ENCODE measurements at regions not wholly inside any gene's neighbourhood (a gene's known extent, or its start where the extent isn't known, plus 50 kb on each side); places are given as distances from the start of the nearest gene placed in this dataset.

DNA sequence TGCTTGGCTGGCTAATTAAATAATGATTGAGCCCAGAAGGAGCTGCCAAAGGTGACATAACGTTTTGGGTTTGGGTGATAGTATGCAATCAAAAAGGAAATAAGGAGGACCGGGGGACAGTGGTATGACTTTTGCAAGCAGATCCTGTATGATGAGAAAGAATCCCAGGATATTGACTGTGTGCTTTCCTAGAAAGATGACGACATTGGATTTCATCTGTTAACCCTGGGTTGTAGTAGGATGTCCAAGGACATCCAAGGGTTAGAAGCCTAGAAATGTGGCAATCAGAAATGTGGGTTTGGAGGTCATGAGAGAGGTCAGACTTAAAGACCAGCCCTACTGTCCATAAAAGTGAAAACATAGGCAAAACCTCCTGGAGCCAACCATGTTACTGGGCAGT, 50.3 kb upstream of the HMHB1 start:
- Histone ChIP-seq H3K9me3 (ENCODE audit: control insufficient read depth, insufficient read depth, low read depth, low read length) (no peaks in the 10 kb centered on the region), H3K27ac (ENCODE audit: low read length) (no peak overlapping the region), H3K36me3 (ENCODE audit: control insufficient read depth, insufficient read depth, low read length) (no peaks in the 10 kb centered on the region), H3K4me1 (ENCODE audit: control insufficient read depth, insufficient read depth, low read length) (no peaks in the 10 kb centered on the region), H3K27me3 (ENCODE audit: control insufficient read depth, insufficient read depth, low read length) (no peaks in the 10 kb centered on the region), H3K4me3 (ENCODE audit: low read depth in 2 of 2, low read length in 2 of 2) (no peak overlapping the region)
- DNase-seq (ENCODE audit: low read depth, low spot score) (no peak), ATAC-seq (no peak)
- no peak for TF ChIP-seq TCF7L2 (IDR thresholded peaks at IDR 0.05; ENCODE audit: low read depth, low read length)
- TF ChIP-seq, protein P1, sequence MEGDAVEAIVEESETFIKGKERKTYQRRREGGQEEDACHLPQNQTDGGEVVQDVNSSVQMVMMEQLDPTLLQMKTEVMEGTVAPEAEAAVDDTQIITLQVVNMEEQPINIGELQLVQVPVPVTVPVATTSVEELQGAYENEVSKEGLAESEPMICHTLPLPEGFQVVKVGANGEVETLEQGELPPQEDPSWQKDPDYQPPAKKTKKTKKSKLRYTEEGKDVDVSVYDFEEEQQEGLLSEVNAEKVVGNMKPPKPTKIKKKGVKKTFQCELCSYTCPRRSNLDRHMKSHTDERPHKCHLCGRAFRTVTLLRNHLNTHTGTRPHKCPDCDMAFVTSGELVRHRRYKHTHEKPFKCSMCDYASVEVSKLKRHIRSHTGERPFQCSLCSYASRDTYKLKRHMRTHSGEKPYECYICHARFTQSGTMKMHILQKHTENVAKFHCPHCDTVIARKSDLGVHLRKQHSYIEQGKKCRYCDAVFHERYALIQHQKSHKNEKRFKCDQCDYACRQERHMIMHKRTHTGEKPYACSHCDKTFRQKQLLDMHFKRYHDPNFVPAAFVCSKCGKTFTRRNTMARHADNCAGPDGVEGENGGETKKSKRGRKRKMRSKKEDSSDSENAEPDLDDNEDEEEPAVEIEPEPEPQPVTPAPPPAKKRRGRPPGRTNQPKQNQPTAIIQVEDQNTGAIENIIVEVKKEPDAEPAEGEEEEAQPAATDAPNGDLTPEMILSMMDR (IDR thresholded peaks at IDR 0.05) = no peak
- BruUV-seq (replicated peaks) = no TSS peak
- ChIA-PET POLR2A (no interaction called here), CTCF (no interaction called here)
- intact Hi-C loops (cut with micrococcal nuclease; ENCODE audit: unreplicated experiment) = no loop called here
- in situ Hi-C loops (cut with HindIII; ENCODE audit: low pct_unique_long_range_greater_than_20kb, low sequenced_read_pairs) = no loop called here

DNA sequence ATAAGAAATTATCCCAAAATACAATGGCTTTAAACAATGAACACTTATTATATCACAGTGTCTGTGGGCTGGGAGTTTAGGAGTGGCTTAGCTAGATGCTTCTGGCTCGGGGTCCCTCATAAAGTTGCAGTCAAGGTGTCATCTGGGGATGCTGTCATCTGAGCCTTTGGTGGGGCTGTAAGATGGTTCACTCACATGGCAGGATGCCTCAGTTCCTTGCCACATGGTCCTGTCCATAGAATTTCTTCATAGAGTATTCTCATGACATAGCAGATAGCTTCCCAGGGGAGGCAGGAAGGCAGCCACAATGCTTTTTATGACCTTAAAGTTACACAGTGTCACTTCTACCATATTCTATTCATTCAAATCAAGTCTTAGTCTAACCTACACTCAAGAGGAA, 51.2 kb upstream of the HMHB1 start:
- no peaks in the 10 kb centered on the region for H3K4me1 ChIP-seq (ENCODE audit: control insufficient read depth, insufficient read depth, low read length)
- no peak for ATAC-seq
- DNase-seq (ENCODE audit: low read depth, low spot score) = no peak
- H3K9me3 ChIP-seq (ENCODE audit: control insufficient read depth, insufficient read depth, low read depth, low read length) = no peaks in the 10 kb centered on the region
- no peaks in the 10 kb centered on the region for H3K36me3 ChIP-seq (ENCODE audit: control insufficient read depth, insufficient read depth, low read length)
- no peaks in the 10 kb centered on the region for H3K27me3 ChIP-seq (ENCODE audit: control insufficient read depth, insufficient read depth, low read length)
- H3K27ac ChIP-seq (ENCODE audit: low read length) = no peak overlapping the region
- BruUV-seq (replicated peaks) = no TSS peak
- in situ Hi-C loops (cut with HindIII; ENCODE audit: low pct_unique_long_range_greater_than_20kb, low sequenced_read_pairs) (no loop called here), intact Hi-C loops (cut with micrococcal nuclease; ENCODE audit: unreplicated experiment) (no loop called here)
- no peak for TF ChIP-seq SIN3A (IDR thresholded peaks at IDR 0.05; ENCODE audit: borderline replicate concordance, insufficient read depth, low read depth, low read length)
- CTCF ChIA-PET = no interaction called here
- POLR2A ChIA-PET = no interaction called here
- no peak overlapping the region for H3K4me3 ChIP-seq (ENCODE audit: low read depth in 2 of 2, low read length in 2 of 2)

DNA sequence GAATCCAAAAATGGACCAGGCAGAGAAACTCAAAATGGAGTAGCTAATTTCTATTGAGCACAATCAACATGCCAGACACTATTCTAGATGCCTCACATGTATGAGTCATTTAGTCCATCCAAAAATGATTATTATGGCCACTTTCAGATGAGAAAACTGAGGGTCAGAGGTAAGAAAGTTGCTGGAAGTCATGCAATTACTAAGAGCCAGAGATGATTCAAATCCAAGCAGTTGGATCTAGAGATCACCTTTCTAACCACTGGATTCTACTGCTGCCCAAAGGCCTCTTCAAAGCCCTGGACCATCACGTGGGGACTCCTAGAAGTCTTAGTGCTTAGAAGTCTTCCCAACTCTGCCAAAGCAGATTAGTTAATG, 51.8 kb upstream of the HMHB1 start:
- intact Hi-C loops (cut with micrococcal nuclease; ENCODE audit: unreplicated experiment) = no loop called here
- no peak for ATAC-seq
- TF ChIP-seq, protein P2, sequence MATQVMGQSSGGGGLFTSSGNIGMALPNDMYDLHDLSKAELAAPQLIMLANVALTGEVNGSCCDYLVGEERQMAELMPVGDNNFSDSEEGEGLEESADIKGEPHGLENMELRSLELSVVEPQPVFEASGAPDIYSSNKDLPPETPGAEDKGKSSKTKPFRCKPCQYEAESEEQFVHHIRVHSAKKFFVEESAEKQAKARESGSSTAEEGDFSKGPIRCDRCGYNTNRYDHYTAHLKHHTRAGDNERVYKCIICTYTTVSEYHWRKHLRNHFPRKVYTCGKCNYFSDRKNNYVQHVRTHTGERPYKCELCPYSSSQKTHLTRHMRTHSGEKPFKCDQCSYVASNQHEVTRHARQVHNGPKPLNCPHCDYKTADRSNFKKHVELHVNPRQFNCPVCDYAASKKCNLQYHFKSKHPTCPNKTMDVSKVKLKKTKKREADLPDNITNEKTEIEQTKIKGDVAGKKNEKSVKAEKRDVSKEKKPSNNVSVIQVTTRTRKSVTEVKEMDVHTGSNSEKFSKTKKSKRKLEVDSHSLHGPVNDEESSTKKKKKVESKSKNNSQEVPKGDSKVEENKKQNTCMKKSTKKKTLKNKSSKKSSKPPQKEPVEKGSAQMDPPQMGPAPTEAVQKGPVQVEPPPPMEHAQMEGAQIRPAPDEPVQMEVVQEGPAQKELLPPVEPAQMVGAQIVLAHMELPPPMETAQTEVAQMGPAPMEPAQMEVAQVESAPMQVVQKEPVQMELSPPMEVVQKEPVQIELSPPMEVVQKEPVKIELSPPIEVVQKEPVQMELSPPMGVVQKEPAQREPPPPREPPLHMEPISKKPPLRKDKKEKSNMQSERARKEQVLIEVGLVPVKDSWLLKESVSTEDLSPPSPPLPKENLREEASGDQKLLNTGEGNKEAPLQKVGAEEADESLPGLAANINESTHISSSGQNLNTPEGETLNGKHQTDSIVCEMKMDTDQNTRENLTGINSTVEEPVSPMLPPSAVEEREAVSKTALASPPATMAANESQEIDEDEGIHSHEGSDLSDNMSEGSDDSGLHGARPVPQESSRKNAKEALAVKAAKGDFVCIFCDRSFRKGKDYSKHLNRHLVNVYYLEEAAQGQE (IDR thresholded peaks at IDR 0.05; ENCODE audit: insufficient read depth in 1 of 2, low read depth in 2 of 2, low read length in 1 of 2) = no peak
- no peak for TF ChIP-seq TCF7L2 (IDR thresholded peaks at IDR 0.05; ENCODE audit: low read depth, low read length)
- no peak for TF ChIP-seq POLR2AphosphoS5 (IDR thresholded peaks at IDR 0.05; ENCODE audit: low read depth, low read length)
- no peak for TF ChIP-seq SIN3A (IDR thresholded peaks at IDR 0.05; ENCODE audit: borderline replicate concordance, insufficient read depth, low read depth, low read length)
- TF ChIP-seq, protein P1 (IDR thresholded peaks at IDR 0.05) = no peak
- in situ Hi-C loops (cut with HindIII; ENCODE audit: low pct_unique_long_range_greater_than_20kb, low sequenced_read_pairs) = no loop called here
- no TSS peak for BruUV-seq (replicated peaks)
- no peaks in the 10 kb centered on the region for H3K36me3 ChIP-seq (ENCODE audit: control insufficient read depth, insufficient read depth, low read length)
- ChIA-PET POLR2A (no interaction called here), CTCF (no interaction called here)
- no peaks in the 10 kb centered on the region for H3K9me3 ChIP-seq (ENCODE audit: control insufficient read depth, insufficient read depth, low read depth, low read length)
- no peaks in the 10 kb centered on the region for H3K4me1 ChIP-seq (ENCODE audit: control insufficient read depth, insufficient read depth, low read length)
- H3K27me3 ChIP-seq (ENCODE audit: control insufficient read depth, insufficient read depth, low read length) = no peaks in the 10 kb centered on the region
- no peak overlapping the region for H3K27ac ChIP-seq (ENCODE audit: low read length)
- no peak for DNase-seq (ENCODE audit: low read depth, low spot score)
- H3K4me3 ChIP-seq (ENCODE audit: low read depth in 2 of 2, low read length in 2 of 2) = no peak overlapping the region
